Skin of body (tissue), 1 donor: ENCODE measurements at regions not wholly inside any gene's neighbourhood (a gene's known extent, or its start where the extent isn't known, plus 50 kb on each side); places are given as distances from the start of the nearest gene placed in this dataset.

ENCODE experiments used
- DNase-seq: peaks from one replicate; lab custom pipeline; 2025; lab: John Stamatoyannopoulos, UW

DNA sequence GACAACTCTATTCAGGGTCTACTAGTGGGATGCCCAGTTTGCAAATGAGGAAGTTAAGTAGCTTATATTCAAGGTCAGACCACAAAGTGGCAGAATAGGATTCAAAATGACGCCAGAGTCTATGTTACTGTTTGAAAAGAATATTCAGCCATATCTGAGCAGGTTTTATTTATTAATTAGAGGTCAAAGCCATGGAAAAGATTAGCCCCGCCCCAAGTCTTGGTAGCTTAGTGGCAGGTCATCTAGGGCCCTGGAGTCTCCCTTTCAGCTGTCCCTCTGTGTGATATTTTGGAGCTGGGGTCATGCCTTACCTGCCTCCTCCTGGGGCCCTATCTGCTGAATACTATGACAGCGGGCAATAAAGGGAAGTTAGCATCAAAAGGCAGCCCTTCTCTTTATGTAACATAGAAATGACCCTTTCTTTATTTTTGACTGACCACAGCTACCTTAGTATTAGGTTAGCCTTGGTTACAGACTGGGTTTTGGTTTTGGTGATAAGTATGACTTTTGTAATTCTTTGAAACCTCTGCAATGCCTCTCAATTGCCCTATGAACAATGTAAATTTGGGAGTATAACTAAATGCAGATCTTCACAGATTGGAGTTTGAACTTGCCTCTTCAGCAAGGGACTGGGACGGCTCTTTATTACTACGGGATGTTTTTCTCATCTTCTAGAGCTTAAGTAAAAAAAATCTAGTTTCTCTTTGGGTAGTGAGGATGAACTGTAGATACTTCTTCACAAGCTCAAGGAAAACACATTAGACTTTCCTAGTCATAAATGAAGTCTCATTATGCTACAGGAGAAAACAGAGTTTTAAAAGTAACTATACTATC, 153.0 kb upstream of the ITGA4 start:
- no peak for DNase-seq

DNA sequence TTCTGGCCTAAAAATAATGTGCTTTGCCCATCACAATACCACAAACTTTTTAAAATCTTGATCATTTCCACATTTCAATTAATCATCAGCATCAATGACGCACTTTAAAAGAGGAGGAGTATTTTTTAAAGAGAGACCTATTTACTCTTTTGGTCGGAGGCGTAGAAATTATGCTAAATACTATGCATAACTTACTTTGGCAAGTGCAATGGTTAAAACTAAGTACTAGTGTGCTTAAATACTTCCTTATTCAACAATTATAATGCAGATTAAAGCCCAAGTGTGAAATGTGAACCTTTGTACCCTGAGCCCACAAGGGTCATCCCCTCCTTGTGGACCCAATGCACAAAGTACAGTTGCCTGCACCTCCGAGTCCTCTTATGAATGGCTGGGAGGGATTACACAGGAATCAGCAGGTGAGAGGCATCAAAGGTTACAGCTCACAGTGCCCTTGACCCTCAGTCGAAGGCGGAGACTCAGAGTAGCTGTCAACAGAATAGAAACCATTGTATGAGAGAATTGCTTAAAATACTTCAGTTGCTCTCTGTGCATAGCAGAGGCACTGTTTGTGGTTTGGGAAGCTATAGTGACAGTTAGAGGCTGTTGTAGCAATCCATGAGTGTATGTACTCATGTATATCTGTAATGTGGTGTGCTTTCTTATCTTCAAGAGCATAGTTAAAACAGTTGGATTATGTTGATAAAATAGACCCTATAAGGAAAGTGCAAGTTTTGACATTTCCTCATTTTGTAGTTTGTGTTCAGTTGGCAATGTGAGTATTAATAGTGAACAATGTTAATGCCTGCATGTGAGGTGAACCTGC, 151.7 kb upstream of the ITGA4 start:
- no peak for DNase-seq

DNA sequence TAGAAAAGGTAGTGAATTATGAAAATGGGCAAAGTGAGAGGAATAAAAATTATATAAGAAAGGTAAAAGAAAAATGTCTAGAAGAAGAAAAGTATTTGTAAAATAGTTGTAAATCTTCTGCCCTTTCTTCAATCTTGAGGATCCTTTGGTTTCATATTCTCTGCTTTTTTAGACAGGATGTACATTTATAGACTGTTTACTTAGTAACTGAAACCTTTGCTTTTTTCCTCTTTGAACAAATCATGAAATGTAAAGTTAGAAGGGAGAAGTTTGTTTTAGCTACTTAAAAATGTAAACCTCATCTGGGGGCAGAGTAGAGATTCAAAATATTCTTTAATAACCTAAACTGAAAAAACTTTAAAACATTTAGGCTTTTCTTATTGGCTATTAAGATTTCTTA, 150.4 kb upstream of the ITGA4 start:
- DNase-seq: no peak

DNA sequence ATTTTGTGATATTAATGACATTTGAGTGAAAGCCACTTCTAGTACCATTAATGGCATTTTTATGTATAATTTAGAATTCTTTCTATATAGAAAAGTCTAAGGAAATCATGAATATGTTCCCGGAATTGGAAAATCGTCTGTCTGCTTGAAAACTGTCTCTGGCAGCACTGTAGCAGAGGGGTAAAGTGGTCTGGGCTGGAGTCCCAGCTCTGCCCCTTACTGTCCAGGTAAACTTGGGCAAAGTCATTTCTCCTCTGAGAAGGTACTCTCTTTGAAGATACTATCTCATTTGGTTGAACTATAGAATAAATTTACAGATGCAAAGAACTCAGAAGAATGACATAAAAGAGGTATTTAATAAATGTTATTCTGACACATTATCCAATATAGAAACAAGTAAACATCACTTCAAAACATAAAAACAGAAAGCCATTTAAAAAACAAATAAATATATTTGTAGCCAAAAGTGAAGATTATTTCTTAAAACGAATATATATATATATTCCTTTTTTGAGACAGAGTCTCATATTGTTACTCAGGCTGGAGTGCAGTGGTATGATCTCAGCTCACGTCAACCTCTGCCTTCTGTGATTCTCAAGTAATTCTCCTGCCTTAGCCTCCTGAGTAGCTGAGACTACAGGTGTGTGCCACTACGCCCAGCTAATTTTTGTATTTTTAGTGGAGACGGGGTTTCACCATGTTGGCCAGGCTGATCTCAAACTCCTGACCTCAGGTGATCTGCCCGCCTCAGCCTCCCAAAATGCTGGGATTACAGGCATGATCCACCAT, 149.8 kb upstream of the ITGA4 start:
- no peak for DNase-seq

DNA sequence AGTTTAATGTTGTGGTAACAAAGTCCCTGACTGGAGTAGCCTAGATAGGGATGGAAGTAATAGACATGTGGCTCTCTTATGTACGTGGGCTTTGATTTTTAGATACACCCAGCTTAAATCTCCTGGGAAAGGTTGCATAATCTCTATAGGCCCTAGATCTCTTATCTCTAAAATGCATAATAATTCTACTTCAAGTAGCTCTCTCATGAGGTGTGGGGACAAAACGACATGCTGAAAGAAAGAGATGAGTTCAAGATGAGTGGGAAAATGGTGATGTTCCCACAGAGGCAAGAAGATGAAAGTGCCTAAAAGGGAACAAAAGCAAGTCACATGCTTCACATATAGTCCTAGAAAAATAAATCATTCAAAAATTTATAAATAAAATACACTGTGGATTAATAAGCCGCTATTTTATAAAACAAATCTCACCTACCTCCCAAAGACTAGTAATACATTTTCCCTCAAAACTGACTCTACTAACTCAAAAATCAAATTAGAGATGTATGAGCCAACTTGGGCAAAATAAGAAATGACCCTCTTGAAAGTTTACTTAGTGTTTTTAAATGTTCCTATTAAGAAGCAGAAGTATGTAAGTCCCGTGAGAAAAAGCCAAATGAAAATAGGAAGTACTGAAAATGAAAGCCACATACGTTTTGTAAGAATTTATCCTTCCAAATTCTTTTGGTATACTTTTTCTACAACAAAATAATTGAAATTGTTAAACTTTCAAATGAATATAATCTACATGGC, 148.2 kb upstream of the ITGA4 start:
- DNase-seq: no peak

DNA sequence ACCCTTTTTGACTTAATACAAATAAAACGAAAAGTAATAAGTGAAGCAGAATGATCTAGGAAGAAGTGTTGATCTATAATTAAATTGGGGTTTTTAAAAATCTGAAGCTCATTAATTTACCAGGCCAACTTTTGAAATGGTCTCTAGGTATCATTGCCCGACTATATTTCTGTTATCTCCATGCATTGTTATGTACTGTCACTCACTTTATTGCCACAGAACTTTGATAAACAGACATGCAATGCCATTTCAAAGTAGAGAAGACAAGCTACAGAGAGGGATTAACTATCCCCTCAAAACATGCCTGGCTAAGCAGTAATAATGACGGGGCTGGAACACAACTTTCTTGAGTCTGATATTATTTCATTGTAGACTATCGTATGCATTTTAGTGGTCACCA, 147.6 kb upstream of the ITGA4 start:
- no peak for DNase-seq

DNA sequence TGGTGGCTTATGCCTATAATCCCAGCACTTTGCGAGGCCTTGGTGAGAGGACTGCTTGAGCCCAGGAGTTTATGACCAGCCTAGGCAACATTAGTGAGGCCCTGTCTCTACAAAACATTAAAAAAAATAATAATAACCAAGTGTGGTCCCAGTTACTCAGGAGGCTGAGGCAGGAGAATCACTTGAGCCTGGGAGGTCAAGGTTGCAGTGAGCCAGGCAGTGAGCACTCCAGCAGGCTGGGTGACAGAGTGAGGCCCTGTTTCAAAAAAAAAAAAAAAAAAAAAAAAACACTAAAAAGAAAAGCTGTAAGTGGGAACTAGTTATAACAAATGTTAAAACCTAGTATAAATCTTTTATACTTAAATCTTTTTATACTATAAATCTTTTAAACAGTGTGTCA, 146.2 kb upstream of the ITGA4 start:
- DNase-seq: no peak

DNA sequence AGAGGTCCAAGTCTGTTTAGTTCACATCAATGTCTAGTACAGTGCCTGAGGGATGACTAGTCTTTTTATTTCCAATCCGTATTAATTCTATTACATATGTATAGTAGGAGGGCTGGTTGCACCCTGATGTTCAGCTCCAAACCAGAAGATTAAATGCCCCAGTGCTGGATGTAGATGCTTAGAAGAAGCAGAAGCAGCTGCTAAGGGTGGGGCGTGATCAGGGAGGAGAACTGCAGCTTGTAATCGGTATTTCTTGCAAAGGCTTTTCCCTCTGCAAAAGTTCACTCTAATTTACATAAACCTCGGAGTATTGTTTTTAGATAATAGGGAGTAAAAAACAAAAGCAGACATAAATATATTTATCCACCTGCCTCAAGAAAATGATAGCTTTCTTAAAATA, 145.3 kb upstream of the ITGA4 start:
- no peak for DNase-seq

DNA sequence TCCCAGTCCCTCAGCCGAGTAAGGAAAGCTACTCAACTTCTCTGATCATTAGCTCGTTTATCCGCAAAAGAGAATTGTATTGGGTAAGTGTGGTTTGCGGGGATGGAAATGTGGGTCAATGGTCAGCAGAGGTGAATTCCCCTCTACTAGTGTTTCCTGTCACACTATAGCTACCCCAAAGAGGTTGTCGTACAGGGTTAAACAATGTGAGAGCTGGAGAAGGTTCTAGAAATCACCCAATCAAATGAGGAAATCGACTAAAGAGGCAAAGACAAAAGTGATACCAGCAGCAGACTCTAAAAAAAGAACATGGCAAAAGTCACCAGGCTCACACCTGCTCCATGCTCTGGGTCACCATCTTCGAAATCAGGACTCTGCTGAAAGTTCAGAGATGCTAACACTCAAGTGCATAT, 144.7 kb upstream of the ITGA4 start:
- DNase-seq: no peak

DNA sequence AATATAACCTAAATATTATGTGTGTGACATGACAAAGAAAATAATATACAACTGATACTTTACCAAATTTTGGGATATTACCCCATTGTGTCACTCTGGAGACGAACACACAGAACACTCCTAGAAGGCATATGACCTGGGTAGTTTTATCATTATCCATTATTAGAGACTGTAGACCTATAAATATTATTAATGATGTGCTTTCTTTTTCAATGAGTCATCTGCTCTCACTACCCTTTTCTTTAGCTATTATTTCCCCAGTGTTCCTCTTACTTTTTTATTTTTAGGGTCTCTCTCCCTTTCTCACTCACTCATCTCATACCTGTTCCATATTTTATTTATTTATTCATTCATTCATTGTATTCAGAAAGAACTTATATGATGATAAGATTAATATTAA, 143.3 kb upstream of the ITGA4 start:
- no peak for DNase-seq

DNA sequence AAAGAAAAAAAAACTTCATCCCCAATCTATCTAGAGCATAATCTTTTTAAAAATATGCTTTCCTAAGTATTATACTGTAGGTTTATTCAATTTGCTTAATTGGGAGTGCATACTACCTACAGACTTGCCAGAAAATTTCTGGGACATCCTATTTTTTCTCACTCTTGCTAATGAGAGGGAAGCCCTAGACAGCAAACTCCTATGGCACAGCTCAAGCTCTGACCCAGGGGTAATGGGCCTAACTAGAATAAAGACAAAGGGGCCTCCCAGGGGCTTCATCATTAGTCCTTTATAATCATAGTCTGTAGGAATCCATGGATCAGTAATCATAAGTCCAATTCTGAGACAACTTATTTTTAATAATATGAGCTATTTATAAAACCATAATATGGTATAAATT, 142.6 kb upstream of the ITGA4 start:
- no peak for DNase-seq

DNA sequence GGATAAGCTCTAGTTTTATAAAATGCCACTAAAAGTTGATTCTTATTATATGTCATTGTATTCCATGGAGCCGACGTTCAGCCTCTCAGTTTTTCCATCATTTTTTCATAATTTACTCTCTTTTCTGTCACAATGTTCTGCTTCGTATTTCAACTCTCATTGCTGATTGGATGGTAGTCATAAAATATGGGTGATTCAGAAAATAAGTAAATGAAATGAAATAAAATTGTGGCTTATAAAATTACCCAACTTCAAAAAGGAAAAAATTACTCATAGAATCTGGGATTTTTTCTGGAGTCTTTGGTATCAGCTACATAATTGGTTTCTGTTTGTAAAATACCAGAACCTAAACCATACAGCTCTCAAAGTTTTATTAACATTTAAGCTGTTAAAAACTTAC, 139.7 kb upstream of the ITGA4 start:
- DNase-seq: no peak

DNA sequence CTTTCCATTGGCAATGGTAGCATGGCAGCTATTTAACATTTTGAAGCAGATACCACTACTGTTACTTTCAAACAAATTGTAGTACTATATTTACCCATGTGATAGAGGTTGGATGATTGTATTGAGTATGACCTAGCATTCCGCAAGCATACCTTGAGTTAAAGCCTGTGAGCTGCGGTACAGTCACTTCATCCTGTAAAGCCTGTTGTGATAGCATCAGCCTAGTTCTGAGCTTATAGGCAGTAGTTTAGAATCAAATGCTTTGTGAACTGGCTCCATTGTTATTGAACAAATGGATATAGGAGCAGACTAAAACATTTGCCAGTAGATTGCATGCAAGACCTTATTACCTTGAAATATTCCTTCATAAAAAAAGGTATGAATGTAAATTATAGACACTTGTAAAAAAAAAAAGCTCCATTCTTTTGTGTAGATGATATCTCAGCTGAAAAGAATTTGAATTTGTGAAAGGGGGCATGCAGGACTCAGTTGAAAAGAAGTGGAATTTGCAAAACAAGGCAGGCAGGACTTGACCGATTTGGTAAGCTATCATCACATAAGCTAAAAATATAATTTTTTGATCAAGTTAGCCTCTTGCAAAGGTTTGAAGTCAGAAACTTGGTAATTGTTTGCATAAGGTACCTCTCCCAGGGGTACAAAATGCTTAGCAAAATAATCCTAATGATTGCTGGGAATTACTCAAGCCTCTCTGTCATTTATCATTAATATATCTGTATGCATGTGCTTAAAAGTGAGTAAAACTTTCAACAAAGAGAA, 138.5 kb upstream of the ITGA4 start:
- DNase-seq: no peak

DNA sequence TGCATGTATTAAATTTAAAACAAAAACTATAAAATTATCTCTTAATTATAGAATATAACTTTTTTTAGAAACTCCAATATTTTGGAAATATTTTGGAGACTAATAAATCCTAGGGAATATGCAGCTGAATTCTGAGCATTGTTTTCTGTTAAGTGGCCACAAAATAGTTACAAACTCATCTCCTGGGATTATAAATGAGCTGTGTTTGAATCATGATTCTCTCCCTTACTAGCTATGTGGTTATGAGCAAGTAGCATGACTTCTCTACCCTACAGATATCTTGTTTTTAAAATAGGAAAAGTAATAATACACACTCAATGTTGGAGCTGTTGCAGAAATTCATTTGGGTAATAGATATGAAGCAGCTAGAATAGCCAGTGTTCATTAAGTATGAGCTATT, 137.9 kb upstream of the ITGA4 start:
- no peak for DNase-seq

DNA sequence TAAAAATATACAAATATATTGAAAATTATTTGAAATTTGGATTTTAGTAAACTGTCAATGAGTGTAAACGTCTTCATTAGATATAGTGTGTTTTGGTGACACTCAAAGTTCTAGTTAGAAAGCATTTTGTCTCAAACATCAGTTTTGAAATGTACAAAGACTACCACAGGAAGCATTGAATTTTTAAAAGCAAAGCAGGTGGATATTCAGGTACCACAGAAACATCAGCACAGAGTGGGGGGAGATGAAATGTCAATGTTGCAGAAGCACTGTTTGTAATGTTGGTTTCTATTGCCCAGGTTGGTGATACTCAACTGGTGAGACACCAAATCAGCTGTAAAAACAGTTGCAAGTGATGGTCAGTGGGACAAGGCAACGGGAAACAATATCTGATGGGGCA, 136.5 kb upstream of the ITGA4 start:
- DNase-seq: no peak

DNA sequence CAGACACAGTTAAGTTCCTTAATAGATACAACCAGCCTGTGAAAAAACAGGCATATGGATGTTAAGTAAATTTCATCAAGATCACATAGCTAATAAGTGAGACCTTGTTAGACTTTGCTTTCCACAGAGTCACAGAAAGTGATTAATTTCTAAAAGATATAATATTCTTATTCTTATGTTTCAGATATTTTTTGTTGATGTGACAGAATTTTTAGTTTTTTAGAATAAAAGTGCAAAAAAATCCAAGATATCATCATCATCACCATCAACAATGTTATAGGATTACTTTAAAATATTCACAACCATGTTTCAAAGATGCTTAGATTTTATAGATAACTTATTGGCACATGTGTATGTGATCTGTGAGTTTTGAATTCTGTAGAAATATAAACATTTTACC, 132.3 kb upstream of the ITGA4 start:
- DNase-seq: no peak

DNA sequence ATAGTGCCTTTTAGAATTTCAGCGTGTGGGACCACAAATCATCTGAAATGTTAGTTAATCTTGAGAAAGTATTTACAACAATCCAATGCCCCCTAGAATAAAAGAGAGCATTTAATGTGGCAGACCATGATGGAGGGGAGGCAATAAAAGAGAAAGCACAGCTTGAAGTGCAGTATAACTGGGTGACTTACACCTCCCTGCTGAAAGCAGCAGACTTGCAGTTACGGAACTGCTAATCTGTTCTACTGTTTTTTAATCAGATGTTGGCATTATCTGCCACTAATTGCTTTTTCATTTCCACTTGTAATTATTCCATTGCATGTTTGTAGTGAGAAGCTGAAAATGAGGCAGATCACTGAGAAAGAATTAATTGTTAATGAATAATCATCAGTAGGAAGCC, 130.5 kb upstream of the ITGA4 start:
- no peak for DNase-seq

DNA sequence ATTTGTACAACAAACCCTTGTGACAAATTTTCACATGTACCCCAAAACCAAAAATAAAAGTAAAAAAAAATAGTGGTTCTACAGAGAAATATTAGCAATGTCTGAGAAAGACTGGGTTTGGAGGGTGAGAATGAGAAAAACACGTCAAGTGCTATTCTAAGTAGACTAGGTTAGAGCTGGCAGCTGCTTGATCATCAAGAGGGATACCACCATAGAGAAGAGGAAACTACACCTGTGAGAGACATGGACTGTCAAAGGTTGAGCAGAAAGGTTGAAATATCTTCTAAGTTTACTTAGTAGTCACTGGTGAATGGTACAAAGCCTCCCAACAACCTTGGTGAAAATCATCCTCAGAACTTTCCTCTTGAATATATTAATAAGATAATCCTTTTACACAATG, 126.9 kb upstream of the ITGA4 start:
- no peak for DNase-seq

DNA sequence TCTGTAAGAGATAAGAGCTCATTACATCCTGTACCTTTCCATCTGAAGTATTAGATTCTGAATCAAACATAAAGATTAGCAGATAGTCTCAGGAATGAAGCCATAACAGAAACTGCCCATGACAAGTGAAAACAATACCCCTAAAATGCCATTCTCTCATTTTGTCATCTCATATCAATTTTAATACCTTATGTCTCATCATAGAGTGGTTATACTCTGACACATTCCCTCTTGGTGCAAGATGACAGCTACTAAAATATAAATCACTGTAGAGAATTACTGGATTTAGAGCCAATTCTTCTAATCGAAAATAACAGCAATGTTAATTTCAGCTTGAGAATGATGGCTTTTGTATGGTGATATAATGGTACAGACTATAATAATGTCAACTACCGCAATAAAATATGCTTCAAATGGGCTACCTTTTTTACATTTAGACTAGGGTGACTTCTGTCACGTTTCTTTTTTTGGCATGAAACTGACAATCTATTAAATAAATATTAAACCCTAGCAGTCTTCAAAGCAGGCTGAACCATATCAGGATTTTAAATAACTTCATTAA, 125.1 kb upstream of the ITGA4 start:
- DNase-seq: no peak

DNA sequence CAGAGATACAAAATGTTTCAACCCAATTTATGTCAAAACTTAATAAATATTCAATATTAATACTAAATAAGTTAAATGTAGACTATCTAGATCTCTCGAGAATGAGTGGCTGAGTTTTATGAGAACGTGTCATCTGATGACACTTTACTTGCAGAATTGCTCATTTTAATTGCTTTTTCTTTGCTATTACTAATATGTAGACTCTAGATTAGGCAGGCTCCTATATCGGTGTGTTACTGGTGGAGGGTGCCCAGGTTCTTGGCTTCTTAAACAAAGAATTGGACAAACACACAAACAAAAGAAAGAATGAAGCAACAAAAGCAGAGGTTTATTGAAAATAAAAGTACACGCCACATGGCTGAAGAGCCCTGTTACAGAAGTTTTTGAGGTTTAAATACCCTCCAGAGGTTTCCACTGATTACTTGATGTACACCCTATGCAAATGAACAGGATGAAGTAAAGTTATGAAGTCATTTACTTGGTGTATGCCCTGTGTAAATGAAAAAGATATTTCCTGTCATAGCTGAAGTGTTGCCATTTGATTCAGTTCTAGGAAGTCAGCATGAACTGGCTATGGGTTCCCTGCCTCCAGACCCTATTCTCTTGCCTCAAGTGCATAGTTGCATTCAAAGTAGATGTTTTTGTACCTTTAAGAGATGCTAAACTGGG, 122.9 kb upstream of the ITGA4 start:
- no peak for DNase-seq
